GM12878 (cell line): ENCODE measurements at regions not wholly inside any gene's neighbourhood (a gene's known extent, or its start where the extent isn't known, plus 50 kb on each side); places are given as distances from the start of the nearest gene placed in this dataset.

Experiments used
- ATAC-seq: fragments of 200-7000 bp; cut with Tn5 transposase; 3 replicates; pipeline ENCODE4 v1.9.1; 2020; ENCODE audit warnings: mild to moderate bottlenecking, moderate library complexity
- BruUV-seq: library from RNA; stranded (reverse); fragments of 400-500 nt; replicated peaks from 2 replicates; lab custom pipeline; 2021; lab: Mats Ljungman, UMichigan
- CTCF ChIA-PET: fragments of 300-600 bp; sonication (Branson Sonifier 250); formaldehyde crosslinking; extraction: SDS; loops from one replicate; lab custom pipeline; 2021; ENCODE audit warnings: inconsistent platforms; lab: Yijun Ruan, JAX
- POLR2A ChIA-PET: fragments of 350-600 bp; formaldehyde crosslinking; extraction: SDS; loops from one replicate; lab custom pipeline; 2021; ENCODE audit warnings: inconsistent platforms; lab: Charles Lee
- RAD21 ChIA-PET: fragments of 300-600 bp; sonication (Branson Sonifier 250); formaldehyde crosslinking; loops from one replicate; lab custom pipeline; 2023; ENCODE audit warnings: antibody characterized with exemption; ENCODE audit not compliant: unreplicated experiment; lab: Charles Lee
- SMC1A ChIA-PET: fragments of 300-600 bp; sonication (Branson Sonifier 250); formaldehyde crosslinking; loops from one replicate; lab custom pipeline; 2023; ENCODE audit not compliant: unreplicated experiment, uncharacterized antibody; lab: Charles Lee
- DNase-seq: peaks from one replicate; pipeline ENCODE4 v3.0.0-alpha.2; 2011; ENCODE audit warnings: low read depth, low spot score
- FAIRE-seq: peaks from 3 replicates; lab custom pipeline; 2011; peaks lifted over from hg19 to GRCh38; lab: Jason Lieb, UNC
- H2AFZ ChIP-seq: 2 replicates; pipeline ENCODE4 v1.6.0; 2011; ENCODE audit warnings: low read depth, low read length, control low read depth; ENCODE audit not compliant: control insufficient read depth
- H3K27ac ChIP-seq: 2 replicates; pipeline ENCODE4 v1.5.1; 2011; ENCODE audit warnings: control low read depth; ENCODE audit not compliant: control insufficient read depth, insufficient read depth
- H3K27me3 ChIP-seq, 2 experiments: replicated peaks in 1 of 2; 2 replicates each; pipeline versions ENCODE4 v1.6.0 to v1.6.1; 2011; ENCODE audit warnings: low read length in 1 of 2; ENCODE audit not compliant: control insufficient read depth in 2 of 2, insufficient read depth in 2 of 2
- H3K36me3 ChIP-seq, 2 experiments: 2 replicates each; pipeline ENCODE4 v1.5.1; 2011; ENCODE audit warnings: low read length in 1 of 2; ENCODE audit not compliant: control insufficient read depth in 2 of 2, insufficient read depth in 2 of 2
- H3K4me1 ChIP-seq: 2 replicates; pipeline ENCODE4 v1.6.1; 2011; ENCODE audit warnings: mild to moderate bottlenecking, low read length, moderate library complexity, mixed read lengths; ENCODE audit not compliant: control insufficient read depth, insufficient read depth
- H3K4me2 ChIP-seq: 2 replicates; pipeline ENCODE4 v1.6.0; 2011; ENCODE audit warnings: control low read depth; ENCODE audit not compliant: control insufficient read depth, insufficient read depth
- H3K4me3 ChIP-seq: fragments of 200-600 bp; sonication (generic); 2 replicates; pipeline ENCODE4 v1.5.1; 2016
- H3K79me2 ChIP-seq: 2 replicates; pipeline ENCODE4 v1.6.0; 2011; ENCODE audit warnings: low read length; ENCODE audit not compliant: control insufficient read depth, insufficient read depth
- H3K9ac ChIP-seq: 2 replicates; pipeline ENCODE4 v1.8.0; 2011; ENCODE audit warnings: low read length, control low read depth, mixed read lengths; ENCODE audit not compliant: control insufficient read depth, insufficient read depth
- H3K9me3 ChIP-seq: replicated peaks from 3 replicates; pipeline ENCODE4 v1.5.1; 2011; ENCODE audit warnings: mild to moderate bottlenecking, low read length; ENCODE audit not compliant: control insufficient read depth, insufficient read depth
- H4K20me1 ChIP-seq: 2 replicates; pipeline ENCODE4 v1.6.0; 2011; ENCODE audit not compliant: control insufficient read depth, insufficient read depth
- ASH2L ChIP-seq: fragments of 300-600, 200-600 bp; sonication (generic); IDR thresholded peaks from 2 replicates; pipeline ENCODE4 v1.6.1; 2017; ENCODE audit warnings: low read depth, mild to moderate bottlenecking, borderline replicate concordance
- CREB1 ChIP-seq: IDR thresholded peaks from 2 replicates; pipeline ENCODE4 v1.6.1; 2012; ENCODE audit warnings: low read depth, mild to moderate bottlenecking, inconsistent platforms
- CREM ChIP-seq: IDR thresholded peaks from 2 replicates; pipeline ENCODE4 v1.6.1; 2014; ENCODE audit warnings: antibody characterized with exemption, low read depth
- ETV6 ChIP-seq, 2 experiments: fragments of 450-650 bp in 1 of 2; IDR thresholded peaks in 1 of 2; conservative IDR thresholded peaks in 1 of 2; 2 replicates each; pipeline ENCODE4 v1.6.1; 2014; ENCODE audit warnings: antibody characterized with exemption in 1 of 2, borderline replicate concordance in 1 of 2, low read depth in 1 of 2, mild to moderate bottlenecking in 1 of 2, moderate library complexity in 1 of 2
- KDM1A ChIP-seq: fragments of 200-600 bp; sonication (generic); IDR thresholded peaks from 2 replicates; pipeline ENCODE4 v1.6.1; 2016; ENCODE audit warnings: borderline replicate concordance
- MTA3 ChIP-seq: IDR thresholded peaks from 2 replicates; pipeline ENCODE4 v1.6.1; 2012; ENCODE audit warnings: low read length, inconsistent platforms, borderline replicate concordance
- MYB ChIP-seq: fragments of 150-350 bp; IDR thresholded peaks from 2 replicates; pipeline ENCODE4 v1.6.1; 2014; ENCODE audit warnings: mild to moderate bottlenecking, low read depth, low read length, borderline replicate concordance
- MYC ChIP-seq: IDR thresholded peaks from 2 replicates; pipeline ENCODE4 v1.6.1; 2011; ENCODE audit warnings: mild to moderate bottlenecking, low read length, moderate library complexity, inconsistent platforms; ENCODE audit not compliant: insufficient read depth, insufficient replicate concordance, insufficient read length, severe bottlenecking
- PRDM15 ChIP-seq: fragments of 450-650 bp; formaldehyde crosslinking; IDR thresholded peaks from 2 replicates; pipeline ENCODE4 v1.4.0; 2020; ENCODE audit warnings: mild to moderate bottlenecking, moderate library complexity
- SMAD1 ChIP-seq: fragments of 450-650 bp; IDR thresholded peaks from 2 replicates; pipeline ENCODE4 v1.6.1; 2018; ENCODE audit warnings: mild to moderate bottlenecking, low read depth; ENCODE audit not compliant: partially characterized antibody
- STAT3 ChIP-seq: IDR thresholded peaks from 2 replicates; pipeline ENCODE4 v1.6.1; 2011; ENCODE audit warnings: low read depth, low read length, improper control_type of control experiment
- TCF3 ChIP-seq: IDR thresholded peaks from 2 replicates; pipeline ENCODE4 v1.6.1; 2012; ENCODE audit warnings: low read depth, mild to moderate bottlenecking, low read length, borderline replicate concordance; ENCODE audit not compliant: insufficient read depth
- WRNIP1 ChIP-seq: IDR thresholded peaks from 2 replicates; pipeline ENCODE4 v1.6.1; 2011; ENCODE audit warnings: low read depth, low read length, improper control_type of control experiment, borderline replicate concordance
- ZNF207 ChIP-seq: fragments of 450-650 bp; IDR thresholded peaks from 2 replicates; pipeline ENCODE4 v1.6.1; 2014; ENCODE audit warnings: antibody characterized with exemption, mild to moderate bottlenecking, borderline replicate concordance
- ZZZ3 ChIP-seq: IDR thresholded peaks from 2 replicates; pipeline ENCODE4 v1.6.1; 2011; ENCODE audit warnings: low read depth; ENCODE audit not compliant: control insufficient read depth, insufficient read length
- WGBS: methylation state at CpG from one replicate; pipeline ENCODE4 v1.1.6; 2016; ENCODE audit warnings: low lambda C conversion rate; ENCODE audit not compliant: insufficient replicate concordance, insufficient coverage; ENCODE audit errors: missing lambda C conversion rate; 5-methylcytosine and 5-hydroxymethylcytosine counted together
- in situ Hi-C: fragments of 300-500 bp; cut with MboI; formaldehyde crosslinking; loops from 9 replicates; pipeline ENCODE4 v1.14.3; 2018; ENCODE audit warnings: mixed read lengths
- intact Hi-C: fragments of 100-400 bp; cut with micrococcal nuclease; formaldehyde crosslinking; loops from one replicate; pipeline ENCODE4 v1.14.2; 2022; ENCODE audit not compliant: unreplicated experiment

- no peak for TF ChIP-seq ETV6 (conservative IDR thresholded peaks at IDR 0.05 in 1 of 2, IDR thresholded peaks at IDR 0.05 in 1 of 2; ENCODE audit: borderline replicate concordance in 1 of 2, low read depth in 1 of 2)
- no peak for TF ChIP-seq WRNIP1
- TF ChIP-seq ZNF207: no peak
- TF ChIP-seq MTA3: no peak
- TF ChIP-seq SMAD1: no peak
- no peak for TF ChIP-seq CREM
- TF ChIP-seq CREB1: no peak
- no peak for TF ChIP-seq ZZZ3
- no peak for TF ChIP-seq PRDM15 (CRISPR knock-in tag)
- no peak for TF ChIP-seq MYB
- no peak for TF ChIP-seq ASH2L
- no peak for TF ChIP-seq STAT3
- TF ChIP-seq TCF3: no peak
- TF ChIP-seq KDM1A: no peak
- no peak for TF ChIP-seq MYC
- H3K4me2 ChIP-seq: no peak overlapping the region
- SMC1A ChIA-PET: interaction anchor here (1.9 kb wide), 1 partner anchor 9 kb away, joined by 8 read pairs; no protein-coding TSS in a partner anchor
- no peaks in the 10 kb centered on the region for H3K4me1 ChIP-seq
- H3K27me3 ChIP-seq: no peaks in the 10 kb centered on the region
- H3K9ac ChIP-seq: no peak overlapping the region
- H2AFZ ChIP-seq: no peak overlapping the region
- no peak overlapping the region for H3K4me3 ChIP-seq
- ATAC-seq: no peak
- RAD21 ChIA-PET: no interaction called here
- FAIRE-seq: no peak
- POLR2A ChIA-PET: no interaction called here
- WGBS: 90% methylated on average over 1 of the region's 1 CpG
- CTCF ChIA-PET: interaction anchor here (0.7 to 1.1 kb wide), 3 partner anchors 9 to 464 kb away, joined by 3 read pairs; no protein-coding TSS in a partner anchor
- H3K79me2 ChIP-seq: no peaks in the 10 kb centered on the region
- H3K27ac ChIP-seq: no peak overlapping the region
- intact Hi-C loops: no loop called here
- no peaks in the 10 kb centered on the region for H3K9me3 ChIP-seq
- in situ Hi-C loops: no loop called here
- H3K36me3 ChIP-seq: no peaks in the 10 kb centered on the region
- no TSS peak for BruUV-seq
- no peaks in the 10 kb centered on the region for H4K20me1 ChIP-seq
- DNase-seq: no peak
These were observed 126.2 kb upstream of the PMCH start for GRCh38 chr12:102323799-102324198.
